ENCODE measurements at regions not wholly inside any gene's neighbourhood (a gene's known extent, or its start where the extent isn't known, plus 50 kb on each side); places are given as distances from the start of the nearest gene placed in this dataset.

GRCh38 chr2:168322325-168323007, 75.1 kb upstream of the STK39 start:
- Histone ChIP-seq H3K79me2 (ENCODE audit: control insufficient read depth, insufficient read depth, low read length) (no peaks in the 10 kb centered on the region), H3K9ac (ENCODE audit: insufficient read depth in 1 of 2, low read depth in 2 of 2, low read length in 2 of 2) (no peak overlapping the region), H3K27me3 (ENCODE audit: control insufficient read depth in 2 of 2, insufficient read depth in 2 of 2, low read length in 2 of 2) (peaks cover 2 to 5% of the 10 kb centered on the region in 2 experiments; a peak in 4 of 5 replicates), H3K9me1 (ENCODE audit: control insufficient read depth, insufficient read depth, low read length) (no peaks in the 10 kb centered on the region), H3K4me2 (ENCODE audit: insufficient read depth, low read length) (no peak overlapping the region), H3K4me3 (no peak overlapping the region), H3K9me3 (replicated peaks; ENCODE audit: control insufficient read depth, insufficient read depth, low read depth, low read length) (no peaks in the 10 kb centered on the region), H3K36me3 (ENCODE audit: control insufficient read depth, insufficient read depth, low read length) (no peaks in the 10 kb centered on the region), H4K20me1 (replicated peaks; ENCODE audit: control insufficient read depth, insufficient read depth, low read length) (no peaks in the 10 kb centered on the region), H3K27ac (ENCODE audit: extremely low read depth, low read depth, low read length) (no peak overlapping the region), H2AFZ (ENCODE audit: low read depth, low read length) (no peak overlapping the region), H3K4me1 (replicated peaks in 1 of 2; ENCODE audit: control insufficient read depth in 2 of 2, insufficient read depth in 2 of 2, low read length in 2 of 2) (no peaks in the 10 kb centered on the region)
- intact Hi-C loops (cut with micrococcal nuclease) (no loop called here), in situ Hi-C loops (cut with MboI) (no loop called here)
- no peak for ATAC-seq
- ChIA-PET POLR2A (interaction anchor here (0.8 to 1.1 kb wide), 3 partner anchors 11 to 383 kb away, joined by 3 to 4 read pairs (median 3); no protein-coding TSS in a partner anchor), CTCF (ENCODE audit: low intra/inter-chr PET ratio) (no interaction called here)
- FAIRE-seq, result no peak
- TF ChIP-seq RNF219 (CRISPR knock-in tag; IDR thresholded peaks at IDR 0.05) (no peak), RUNX1 (IDR thresholded peaks at IDR 0.05; ENCODE audit: low read depth) (no peak), ELK3 (CRISPR knock-in tag; IDR thresholded peaks at IDR 0.05) (no peak), E2F8 (IDR thresholded peaks at IDR 0.05; ENCODE audit: low read depth, partially characterized antibody) (no peak), CREB3L1 (IDR thresholded peaks at IDR 0.05; ENCODE audit: borderline replicate concordance, low read depth) (no peak), ZNF174 (CRISPR knock-in tag; IDR thresholded peaks at IDR 0.05) (no peak), ZNF239 (CRISPR knock-in tag; IDR thresholded peaks at IDR 0.05) (no peak)
- WGBS (ENCODE audit: insufficient coverage, low coverage, missing lambda C conversion rate), result 1% methylated on average over 3 of the region's 3 CpGs
- no peak for DNase-seq (ENCODE audit: extremely low read depth in 1 of 4, low spot score in 3 of 4)
- no TSS peak for BruUV-seq (replicated peaks)

All from K562 (cell line).